ENCODE measurements at regions not wholly inside any gene's neighbourhood (a gene's known extent, or its start where the extent isn't known, plus 50 kb on each side); places are given as distances from the start of the nearest gene placed in this dataset.

GRCh38 chr10:108203905-108204527 lies 1039.5 kb upstream of the SORCS1 start:
- no peak for TF ChIP-seq CTCF (IDR thresholded peaks at IDR 0.05)
- no peak for TF ChIP-seq POLR2A (IDR thresholded peaks at IDR 0.05; ENCODE audit: low read depth)
- no peak for TF ChIP-seq EP300 (IDR thresholded peaks at IDR 0.05)
- TF ChIP-seq POLR2AphosphoS5 (IDR thresholded peaks at IDR 0.05) = no peak
